PC-3 (cell line): ENCODE measurements at regions not wholly inside any gene's neighbourhood (a gene's known extent, or its start where the extent isn't known, plus 50 kb on each side); places are given as distances from the start of the nearest gene placed in this dataset.

Experiments
- ATAC-seq: fragments of 200-7000 bp; cut with Tn5 transposase; 2 replicates; pipeline ENCODE4 v1.9.1; 2020; ENCODE audit warnings: mild to moderate bottlenecking, moderate library complexity
- BruUV-seq: library from RNA; stranded (reverse); fragments of 400-500 nt; replicated peaks from 2 replicates; lab custom pipeline; 2021; lab: Mats Ljungman, UMichigan
- CTCF ChIA-PET: fragments of 300-600 bp; sonication (Branson Sonifier 250); formaldehyde crosslinking; loops from one replicate; lab custom pipeline; 2022; ENCODE audit warnings: antibody characterized with exemption; lab: Charles Lee
- POLR2A ChIA-PET: fragments of 300-600 bp; sonication (Branson Sonifier 250); formaldehyde crosslinking; loops from one replicate; lab custom pipeline; 2022; ENCODE audit warnings: antibody characterized with exemption; ENCODE audit not compliant: unreplicated experiment; lab: Charles Lee
- DNase-seq: peaks from one replicate; pipeline ENCODE4 v3.0.0-alpha.2; 2015
- H2AFZ ChIP-seq: fragments of 300-600 bp; sonication (generic); 2 replicates; pipeline ENCODE4 v1.6.0; 2016; ENCODE audit warnings: antibody characterized with exemption, low read length
- H3F3A ChIP-seq: fragments of 300-600 bp; sonication (generic); one replicate; pipeline ENCODE4 v1.6.0; 2017; ENCODE audit warnings: antibody characterized with exemption, low read length, control low read depth, mild to moderate bottlenecking; ENCODE audit not compliant: unreplicated experiment
- H3K27ac ChIP-seq: fragments of 300-600 bp; sonication (generic); 2 replicates; pipeline ENCODE4 v1.5.1; 2016; ENCODE audit warnings: mild to moderate bottlenecking, low read length
- H3K27me3 ChIP-seq: fragments of 300-600 bp; sonication (generic); 2 replicates; pipeline ENCODE4 v1.6.1; 2016; ENCODE audit warnings: low read length, mixed read lengths
- H3K36me3 ChIP-seq: fragments of 300-600 bp; sonication (generic); 2 replicates; pipeline ENCODE4 v1.6.1; 2016; ENCODE audit warnings: low read depth, mixed run types, low read length, mixed read lengths
- H3K4me1 ChIP-seq: fragments of 300-600 bp; sonication (generic); 2 replicates; pipeline ENCODE4 v1.5.1; 2016; ENCODE audit warnings: low read length; ENCODE audit not compliant: insufficient read depth
- H3K4me2 ChIP-seq: fragments of 300-600 bp; sonication (generic); 2 replicates; pipeline ENCODE4 v1.6.0; 2016; ENCODE audit warnings: low read length
- H3K4me3 ChIP-seq: fragments of 300-600 bp; sonication (generic); 2 replicates; pipeline ENCODE4 v1.5.1; 2016; ENCODE audit warnings: mild to moderate bottlenecking, low read length, mixed read lengths
- H3K79me2 ChIP-seq: fragments of 300-600 bp; sonication (generic); 2 replicates; pipeline ENCODE4 v1.6.1; 2017; ENCODE audit warnings: low read length, mixed read lengths
- H3K9ac ChIP-seq: fragments of 300-600 bp; sonication (generic); 2 replicates; pipeline ENCODE4 v1.6.0; 2016; ENCODE audit warnings: mild to moderate bottlenecking, low read length
- H3K9me2 ChIP-seq: fragments of 300-600 bp; sonication (generic); replicated peaks from 2 replicates; pipeline ENCODE4 v1.6.1; 2016; ENCODE audit warnings: mixed run types, low read length, mixed read lengths
- H3K9me3 ChIP-seq: fragments of 300-600 bp; sonication (generic); 2 replicates; pipeline ENCODE4 v1.6.1; 2016; ENCODE audit warnings: low read length, mixed read lengths
- H4K20me1 ChIP-seq: fragments of 300-600 bp; sonication (generic); 2 replicates; pipeline ENCODE4 v1.6.1; 2016; ENCODE audit warnings: low read length, mixed read lengths
- CTCF ChIP-seq: fragments of 300-600 bp; sonication (generic); conservative IDR thresholded peaks from 2 replicates; pipeline ENCODE4 v1.5.1; 2017; ENCODE audit warnings: antibody characterized with exemption, low read depth, mild to moderate bottlenecking, low read length
- EZH2 ChIP-seq: fragments of 300-600 bp; sonication (generic); IDR thresholded peaks from one replicate; pipeline ENCODE4 v1.6.1; 2017; ENCODE audit warnings: antibody characterized with exemption, mild to moderate bottlenecking, low read length; ENCODE audit not compliant: unreplicated experiment
- EZH2phosphoT487 ChIP-seq: fragments of 300-600 bp; sonication (generic); IDR thresholded peaks from 2 replicates; pipeline ENCODE4 v1.6.1; 2018; ENCODE audit warnings: mild to moderate bottlenecking, antibody characterized with exemption, low read length, borderline replicate concordance
- intact Hi-C: fragments of 100-400 bp; cut with micrococcal nuclease; formaldehyde crosslinking; loops from 2 replicates; pipeline ENCODE4 v1.9.0; 2023

- intact Hi-C loops: no loop called here
- Histone ChIP-seq H2AFZ (no peak overlapping the region), H3K27me3 (no peaks in the 10 kb centered on the region), H3K36me3 (no peaks in the 10 kb centered on the region), H4K20me1 (no peaks in the 10 kb centered on the region), H3K27ac (no peak overlapping the region), H3K9me2 (no peaks in the 10 kb centered on the region), H3K79me2 (no peaks in the 10 kb centered on the region), H3K9ac (no peak overlapping the region), H3K4me3 (no peak overlapping the region), H3K9me3 (no peaks in the 10 kb centered on the region), H3K4me1 (no peaks in the 10 kb centered on the region), H3F3A (no peaks in the 10 kb centered on the region), H3K4me2 (no peak overlapping the region)
- no peak for ATAC-seq
- ChIA-PET CTCF (no interaction called here), POLR2A (no interaction called here)
- no TSS peak for BruUV-seq
- TF ChIP-seq EZH2phosphoT487: no peak
- TF ChIP-seq CTCF: no peak
- no peak for TF ChIP-seq EZH2
- DNase-seq: no peak
Observed at GRCh38 chr2:21382701-21383520, 259.1 kb downstream of the TDRD15 start.

GRCh38 chr2:21386666-21387065 is 262.9 kb downstream of the TDRD15 start:
- no peak overlapping the region for H3K4me2 ChIP-seq
- no peak for DNase-seq
- H4K20me1 ChIP-seq: no peaks in the 10 kb centered on the region
- no peak overlapping the region for H3K27ac ChIP-seq
- H3K27me3 ChIP-seq: no peaks in the 10 kb centered on the region
- H3K9me3 ChIP-seq: no peaks in the 10 kb centered on the region
- intact Hi-C loops: no loop called here
- no peaks in the 10 kb centered on the region for H3K9me2 ChIP-seq
- no peak for TF ChIP-seq CTCF
- TF ChIP-seq EZH2: no peak
- no peak for TF ChIP-seq EZH2phosphoT487
- ChIA-PET POLR2A (no interaction called here), CTCF (no interaction called here)
- no peaks in the 10 kb centered on the region for H3K36me3 ChIP-seq
- no peak overlapping the region for H3K4me3 ChIP-seq
- H3F3A ChIP-seq: no peaks in the 10 kb centered on the region
- BruUV-seq: no TSS peak
- H3K4me1 ChIP-seq: no peaks in the 10 kb centered on the region
- no peak overlapping the region for H2AFZ ChIP-seq
- H3K9ac ChIP-seq: no peak overlapping the region
- no peaks in the 10 kb centered on the region for H3K79me2 ChIP-seq
- ATAC-seq: no peak

GRCh38 chr2:21392649-21393048 is 268.9 kb downstream of the TDRD15 start:
- TF ChIP-seq EZH2 (no peak), CTCF (no peak), EZH2phosphoT487 (no peak)
- ChIA-PET POLR2A (no interaction called here), CTCF (no interaction called here)
- Histone ChIP-seq H2AFZ (no peak overlapping the region), H3K4me2 (no peak overlapping the region), H3K4me3 (no peak overlapping the region), H3F3A (no peaks in the 10 kb centered on the region), H3K4me1 (no peaks in the 10 kb centered on the region), H3K9me2 (no peaks in the 10 kb centered on the region), H3K27ac (no peak overlapping the region), H4K20me1 (no peaks in the 10 kb centered on the region), H3K9ac (no peak overlapping the region), H3K36me3 (no peaks in the 10 kb centered on the region), H3K79me2 (no peaks in the 10 kb centered on the region), H3K9me3 (no peaks in the 10 kb centered on the region), H3K27me3 (no peaks in the 10 kb centered on the region)
- intact Hi-C loops: no loop called here
- BruUV-seq: no TSS peak
- DNase-seq (no peak), ATAC-seq (no peak)
